PC-9 (cell line): ENCODE measurements at regions not wholly inside any gene's neighbourhood (a gene's known extent, or its start where the extent isn't known, plus 50 kb on each side); places are given as distances from the start of the nearest gene placed in this dataset.

ENCODE experiments used
- BruUV-seq: library from RNA; stranded (reverse); fragments of 400-500 nt; replicated peaks from 2 replicates; lab custom pipeline; 2021; lab: Mats Ljungman, UMichigan
- CTCF ChIA-PET: fragments of 300-600 bp; sonication (Branson Sonifier 250); formaldehyde crosslinking; loops from one replicate; lab custom pipeline; 2022; ENCODE audit warnings: antibody characterized with exemption; lab: Charles Lee
- POLR2A ChIA-PET: fragments of 300-600 bp; sonication (Branson Sonifier 250); formaldehyde crosslinking; loops from one replicate; lab custom pipeline; 2022; ENCODE audit warnings: antibody characterized with exemption; ENCODE audit not compliant: unreplicated experiment; lab: Charles Lee
- DNase-seq, 2 experiments: peaks; one replicate each; pipeline versions ENCODE4 v3.0.0 to v3.0.0-alpha.2; 2015 to 2022; ENCODE audit warnings: mixed read lengths in 1 of 2
- H2AFZ ChIP-seq: fragments of 200-600 bp; sonication (generic); 2 replicates; pipeline ENCODE4 v1.8.1; 2017; ENCODE audit warnings: antibody characterized with exemption
- H3F3A ChIP-seq: fragments of 200-600 bp; sonication (generic); 2 replicates; pipeline ENCODE4 v1.8.1; 2017; ENCODE audit warnings: antibody characterized with exemption, mild to moderate bottlenecking, low read depth; ENCODE audit not compliant: insufficient read depth
- H3K27ac ChIP-seq: fragments of 200-600 bp; sonication (generic); 2 replicates; pipeline ENCODE4 v1.6.1; 2016; ENCODE audit warnings: mixed run types
- H3K27me3 ChIP-seq: fragments of 200-600 bp; sonication (generic); 2 replicates; pipeline ENCODE4 v1.6.1; 2016; ENCODE audit warnings: low read depth, mixed run types; ENCODE audit not compliant: insufficient read depth
- H3K36me3 ChIP-seq: fragments of 200-600 bp; sonication (generic); 2 replicates; pipeline ENCODE4 v1.6.1; 2016; ENCODE audit warnings: low read depth, mixed run types
- H3K4me1 ChIP-seq: fragments of 200-600 bp; sonication (generic); replicated peaks from 2 replicates; pipeline ENCODE4 v1.6.1; 2016; ENCODE audit warnings: mixed run types; ENCODE audit not compliant: insufficient read depth
- H3K4me2 ChIP-seq: fragments of 200-600 bp; sonication (generic); 2 replicates; pipeline ENCODE4 v1.6.1; 2017; ENCODE audit warnings: mixed run types
- H3K4me3 ChIP-seq: fragments of 200-600 bp; sonication (generic); 2 replicates; pipeline ENCODE4 v1.6.1; 2016; ENCODE audit warnings: mixed run types
- H3K79me2 ChIP-seq: fragments of 200-600 bp; sonication (generic); 2 replicates; pipeline ENCODE4 v1.6.1; 2017; ENCODE audit warnings: low read depth, mixed run types
- H3K9me2 ChIP-seq: fragments of 200-600 bp; sonication (generic); 2 replicates; pipeline ENCODE4 v1.8.1; 2017; ENCODE audit warnings: mild to moderate bottlenecking; ENCODE audit not compliant: insufficient read depth
- H3K9me3 ChIP-seq: fragments of 200-600 bp; sonication (generic); 2 replicates; pipeline ENCODE4 v1.8.1; 2016; ENCODE audit warnings: low read depth; ENCODE audit not compliant: insufficient read depth
- H4K20me1 ChIP-seq: fragments of 200-600 bp; sonication (generic); 2 replicates; pipeline ENCODE4 v1.8.1; 2017; ENCODE audit not compliant: insufficient read depth
- CTCF ChIP-seq: fragments of 200-600 bp; sonication (generic); conservative IDR thresholded peaks from 2 replicates; pipeline ENCODE4 v1.6.1; 2017; ENCODE audit warnings: mixed run types, antibody characterized with exemption, mild to moderate bottlenecking, moderate library complexity
- EZH2 ChIP-seq: fragments of 200-600 bp; sonication (generic); IDR thresholded peaks from 2 replicates; pipeline ENCODE4 v1.8.0; 2017; ENCODE audit warnings: antibody characterized with exemption, low read depth
- intact Hi-C: fragments of 100-400 bp; cut with micrococcal nuclease; formaldehyde crosslinking; loops from one replicate; pipeline ENCODE4 v1.10.0; 2022; ENCODE audit not compliant: unreplicated experiment

GRCh38 chr14:37658156-37658555 is 62.7 kb downstream of the TTC6 start:
- Histone ChIP-seq H3K27me3 (no peaks in the 10 kb centered on the region), H3K9me2 (no peaks in the 10 kb centered on the region), H3F3A (no peaks in the 10 kb centered on the region), H3K79me2 (no peaks in the 10 kb centered on the region), H2AFZ (no peak overlapping the region), H4K20me1 (no peaks in the 10 kb centered on the region), H3K4me1 (peaks cover 13% of the 10 kb centered on the region), H3K4me3 (no peak overlapping the region), H3K27ac (no peak overlapping the region), H3K4me2 (no peak overlapping the region), H3K9me3 (no peaks in the 10 kb centered on the region), H3K36me3 (no peaks in the 10 kb centered on the region)
- BruUV-seq, result no TSS peak
- TF ChIP-seq CTCF (no peak), EZH2 (no peak)
- no peak for DNase-seq
- ChIA-PET CTCF (no interaction called here), POLR2A (no interaction called here)
- intact Hi-C loops, result no loop called here

GRCh38 chr14:37663498-37663897 is 68.1 kb downstream of the TTC6 start:
- BruUV-seq, result no TSS peak
- Histone ChIP-seq H3K4me3 (no peak overlapping the region), H3F3A (no peaks in the 10 kb centered on the region), H3K4me1 (no peaks in the 10 kb centered on the region), H3K9me2 (no peaks in the 10 kb centered on the region), H3K27ac (no peak overlapping the region), H3K9me3 (no peaks in the 10 kb centered on the region), H3K4me2 (no peak overlapping the region), H3K27me3 (no peaks in the 10 kb centered on the region), H4K20me1 (no peaks in the 10 kb centered on the region), H3K36me3 (no peaks in the 10 kb centered on the region), H2AFZ (no peak overlapping the region), H3K79me2 (no peaks in the 10 kb centered on the region)
- DNase-seq, result no peak
- POLR2A ChIA-PET, result no interaction called here
- intact Hi-C loops, result no loop called here
- TF ChIP-seq EZH2, result no peak
- CTCF ChIA-PET, result no interaction called here

- DNase-seq, result no peak
- Histone ChIP-seq H4K20me1 (no peaks in the 10 kb centered on the region), H3K36me3 (no peaks in the 10 kb centered on the region), H3K4me2 (no peak overlapping the region), H3K4me1 (no peaks in the 10 kb centered on the region), H3K9me2 (no peaks in the 10 kb centered on the region), H3K4me3 (no peak overlapping the region), H3K27me3 (no peaks in the 10 kb centered on the region), H3F3A (no peaks in the 10 kb centered on the region), H3K27ac (no peak overlapping the region), H3K79me2 (no peaks in the 10 kb centered on the region), H3K9me3 (no peaks in the 10 kb centered on the region), H2AFZ (no peak overlapping the region)
- no peak for TF ChIP-seq CTCF
- TF ChIP-seq EZH2, result no peak
- intact Hi-C loops, result no loop called here
- ChIA-PET POLR2A (no interaction called here), CTCF (no interaction called here)
- BruUV-seq, result no TSS peak
Measured at GRCh38 chr14:37665479-37665878, 70.0 kb downstream of the TTC6 start.

- TF ChIP-seq CTCF (no peak), EZH2 (no peak)
- Histone ChIP-seq H3K4me1 (no peaks in the 10 kb centered on the region), H3K4me3 (no peak overlapping the region), H3K79me2 (no peaks in the 10 kb centered on the region), H3K9me3 (no peaks in the 10 kb centered on the region), H3K36me3 (no peaks in the 10 kb centered on the region), H3K27me3 (no peaks in the 10 kb centered on the region), H2AFZ (no peak overlapping the region), H3K4me2 (no peak overlapping the region), H3F3A (no peaks in the 10 kb centered on the region), H3K27ac (no peak overlapping the region), H3K9me2 (no peaks in the 10 kb centered on the region), H4K20me1 (no peaks in the 10 kb centered on the region)
- no TSS peak for BruUV-seq
- intact Hi-C loops, result no loop called here
- DNase-seq, result no peak
- POLR2A ChIA-PET, result no interaction called here
- CTCF ChIA-PET, result no interaction called here
Measured at GRCh38 chr14:37665951-37666350, 70.5 kb downstream of the TTC6 start.
